ENCODE measurements at regions not wholly inside any gene's neighbourhood (a gene's known extent, or its start where the extent isn't known, plus 50 kb on each side); places are given as distances from the start of the nearest gene placed in this dataset.

DNA sequence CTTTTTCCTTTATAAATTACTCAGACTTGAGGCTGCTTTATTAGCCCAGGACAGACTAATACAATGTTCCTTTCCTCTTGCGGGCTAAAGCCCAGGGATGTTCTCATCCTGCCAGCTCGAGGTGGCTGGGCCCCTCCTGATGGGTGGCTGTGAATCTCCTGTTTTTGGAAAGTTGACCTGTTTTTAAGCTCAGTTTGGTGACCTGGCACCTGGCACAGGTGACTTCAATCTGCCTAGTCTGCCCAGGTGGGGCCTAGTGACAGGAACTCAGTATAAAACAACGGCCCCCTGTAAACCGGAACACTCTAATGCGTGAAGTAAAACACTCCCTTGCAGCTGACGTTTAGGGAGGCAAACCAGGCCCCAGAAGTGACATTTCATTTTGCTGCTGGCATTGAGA, 92.7 kb upstream of the SNTG2 start:
- DNase-seq: no peak

DNA sequence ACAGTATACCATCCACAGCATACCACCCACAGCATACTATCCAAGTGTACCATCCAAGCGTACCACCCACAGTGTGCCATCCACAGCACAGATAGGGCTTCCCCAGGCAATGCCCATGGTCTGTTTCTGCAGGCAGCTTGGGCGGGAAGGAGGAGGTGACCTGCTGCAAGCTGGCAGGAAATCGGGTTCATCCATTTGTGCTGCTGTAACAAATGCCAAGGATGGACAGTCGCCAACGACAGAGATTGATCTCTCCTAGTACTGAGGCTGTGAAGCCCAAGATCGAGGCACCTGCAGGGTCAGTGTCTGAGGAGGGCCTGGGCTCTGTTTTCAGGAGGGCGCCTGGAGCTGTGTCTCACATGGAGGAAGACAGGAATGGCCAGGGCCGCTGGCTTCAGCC, 93.6 kb upstream of the SNTG2 start:
- DNase-seq: no peak

DNA sequence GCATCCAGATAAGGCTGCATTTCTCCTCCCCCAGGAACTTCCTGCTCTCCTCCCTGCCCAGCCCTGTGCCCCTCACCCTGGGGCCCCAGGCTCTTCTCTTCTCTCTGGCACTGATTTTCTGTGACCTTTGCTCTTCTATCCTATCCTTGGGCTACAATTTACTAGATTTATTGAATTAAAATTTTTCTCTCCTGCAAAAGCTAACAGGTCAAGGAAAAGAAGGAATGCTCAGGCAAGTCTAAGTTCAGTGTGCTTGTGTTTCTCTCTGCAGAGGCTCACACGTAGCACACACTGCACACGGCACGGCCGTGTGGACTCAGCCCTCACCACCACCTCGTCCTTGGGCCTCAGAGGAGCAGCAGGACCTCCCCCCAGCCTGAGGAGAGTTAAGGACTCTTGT, 94.2 kb upstream of the SNTG2 start:
- DNase-seq: no peak

DNA sequence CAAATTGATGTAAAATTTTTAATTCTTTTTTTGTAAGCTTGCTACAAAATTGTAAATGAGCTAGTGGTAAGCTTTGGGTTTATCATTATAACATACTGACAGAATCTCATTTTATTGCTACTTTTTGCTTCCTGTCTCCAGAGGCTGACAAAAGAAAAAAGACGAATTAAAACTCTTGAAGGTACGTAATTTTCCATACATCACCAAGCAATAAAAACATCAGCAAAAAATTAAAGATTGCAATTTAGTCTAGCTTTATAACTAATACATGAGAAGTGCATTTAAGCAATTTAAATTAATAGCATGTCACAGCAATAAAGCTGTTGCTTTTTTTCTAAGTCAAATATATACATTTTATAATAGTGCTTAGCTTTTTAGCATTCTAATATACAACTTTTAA, 94.6 kb upstream of the SNTG2 start:
- DNase-seq: no peak

DNA sequence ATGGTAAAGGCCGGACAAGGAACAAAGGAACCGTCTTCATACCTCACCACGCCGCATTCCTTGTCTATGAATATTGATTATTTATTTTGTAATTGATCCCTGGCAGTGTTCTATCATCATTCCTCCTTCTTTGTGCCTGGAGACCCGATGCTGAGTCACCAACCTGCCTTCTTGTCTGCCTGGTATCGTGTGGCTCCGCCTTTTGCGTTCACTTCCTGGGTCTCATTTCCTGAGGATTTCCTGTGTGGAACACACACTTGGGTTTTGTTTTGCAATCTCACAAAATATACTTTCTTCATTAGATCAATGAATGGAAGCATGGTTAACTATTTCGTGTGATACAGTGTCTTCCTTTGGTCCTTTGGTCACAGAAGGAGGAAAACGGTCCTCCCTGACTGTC, 95.5 kb upstream of the SNTG2 start:
- DNase-seq: no peak

DNA sequence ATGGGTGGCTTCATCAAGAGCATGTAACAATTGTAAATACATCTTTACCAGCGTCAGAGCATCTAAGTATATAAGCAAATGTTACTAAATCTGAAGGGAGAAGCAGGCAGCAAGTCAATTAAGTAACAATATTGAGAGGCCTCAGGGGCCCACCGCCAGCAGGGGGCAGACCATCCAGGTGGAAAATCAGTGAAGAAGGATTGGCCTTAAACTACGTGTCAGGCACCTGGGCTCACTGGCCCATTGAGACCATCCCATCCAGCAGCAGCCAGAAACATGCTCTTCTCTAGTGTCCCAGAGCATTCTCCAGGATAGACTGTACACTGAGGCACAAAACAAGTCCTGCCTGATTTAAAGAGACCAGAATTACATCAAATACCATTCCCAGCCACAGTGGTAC, 96.2 kb upstream of the SNTG2 start:
- no peak for DNase-seq

DNA sequence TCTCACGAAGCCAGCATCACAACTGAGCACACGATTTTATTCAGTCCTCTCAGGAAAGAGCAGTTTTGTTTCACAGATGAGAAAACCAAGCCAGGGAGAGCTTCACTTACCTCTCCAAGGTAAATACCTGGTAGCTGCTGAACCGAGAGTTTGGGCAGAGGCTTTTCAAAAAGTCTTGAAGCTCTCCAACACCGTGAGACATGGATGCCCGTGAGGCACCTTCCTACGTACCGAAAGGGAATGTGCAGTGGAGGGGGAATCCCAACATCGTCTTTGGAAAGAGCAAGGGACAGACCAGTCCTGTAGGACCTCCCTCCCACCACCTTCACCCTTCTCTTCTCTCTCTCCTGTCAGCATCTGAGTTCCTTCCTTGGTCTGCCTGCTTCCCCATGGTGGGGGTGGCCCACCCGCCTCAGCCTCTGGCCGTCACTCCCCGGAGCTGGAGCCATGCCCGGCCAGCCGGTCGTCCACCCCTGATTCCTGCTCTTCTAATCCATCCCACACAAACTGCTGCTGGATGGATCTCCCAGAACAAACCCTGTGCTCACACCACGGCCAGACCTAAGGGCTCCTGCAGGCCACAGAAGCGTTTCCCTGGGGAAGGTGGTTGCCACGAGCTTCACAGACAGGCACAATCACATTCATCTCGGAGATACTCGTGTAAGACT, 97.3 kb upstream of the SNTG2 start:
- no peak for DNase-seq

DNA sequence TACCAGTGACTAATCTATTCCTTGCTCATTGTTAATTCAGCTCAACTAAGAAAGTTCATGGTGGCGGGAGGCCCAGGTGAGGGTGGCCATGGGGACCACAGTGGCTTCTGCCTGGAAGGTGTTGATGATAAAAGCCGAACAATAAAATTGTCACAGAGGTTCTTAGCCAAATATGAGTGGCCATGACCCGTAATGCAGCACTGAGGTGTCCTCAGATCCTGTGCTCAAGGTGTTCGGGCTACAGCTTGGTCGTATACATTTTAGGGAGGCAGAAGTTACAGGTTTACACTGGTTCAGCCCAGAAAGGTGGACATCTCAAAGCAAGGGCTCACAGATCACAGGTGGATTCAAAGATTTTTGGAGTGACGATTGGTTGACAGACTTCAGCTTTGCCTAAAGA, 98.5 kb upstream of the SNTG2 start:
- no peak for DNase-seq

DNA sequence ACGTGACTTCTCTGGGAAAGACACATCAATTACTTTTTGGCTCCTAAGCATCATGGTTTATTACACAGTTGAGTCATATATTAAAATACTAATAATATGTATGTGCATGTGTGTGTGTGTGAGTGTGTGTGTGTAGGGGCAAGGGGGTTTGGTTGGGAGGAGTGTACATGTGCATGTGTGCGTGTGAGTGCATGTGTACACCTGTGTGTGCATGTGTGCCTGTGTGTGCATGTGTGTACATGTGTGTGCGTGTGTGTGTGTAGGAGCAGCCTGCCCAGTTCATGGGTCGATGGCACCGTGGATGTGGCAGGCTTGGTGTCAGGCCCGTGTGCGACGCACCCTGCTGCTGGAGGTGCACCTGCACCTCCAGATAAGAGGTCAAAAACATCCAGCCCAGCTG, 99.0 kb upstream of the SNTG2 start:
- no peak for DNase-seq

DNA sequence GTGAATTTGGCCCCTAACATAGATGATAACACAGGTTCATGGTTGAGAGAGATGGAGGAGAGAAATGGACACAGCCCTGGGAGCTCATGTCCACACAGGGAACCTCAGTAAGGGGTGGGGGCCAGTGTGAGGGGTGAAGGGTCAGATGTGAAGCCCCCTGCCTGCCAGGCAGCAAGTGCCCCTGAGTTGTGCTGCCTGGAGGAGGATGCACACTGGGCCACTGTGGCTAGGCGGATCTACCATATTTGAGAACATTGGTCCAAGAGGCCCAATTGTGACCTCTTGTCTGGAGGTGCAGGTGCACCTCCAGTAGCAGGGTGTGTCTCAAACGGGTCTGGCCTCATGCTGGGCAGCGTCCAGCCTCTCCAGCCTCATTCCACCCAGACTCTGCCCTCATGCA, 99.6 kb upstream of the SNTG2 start:
- no peak for DNase-seq

DNA sequence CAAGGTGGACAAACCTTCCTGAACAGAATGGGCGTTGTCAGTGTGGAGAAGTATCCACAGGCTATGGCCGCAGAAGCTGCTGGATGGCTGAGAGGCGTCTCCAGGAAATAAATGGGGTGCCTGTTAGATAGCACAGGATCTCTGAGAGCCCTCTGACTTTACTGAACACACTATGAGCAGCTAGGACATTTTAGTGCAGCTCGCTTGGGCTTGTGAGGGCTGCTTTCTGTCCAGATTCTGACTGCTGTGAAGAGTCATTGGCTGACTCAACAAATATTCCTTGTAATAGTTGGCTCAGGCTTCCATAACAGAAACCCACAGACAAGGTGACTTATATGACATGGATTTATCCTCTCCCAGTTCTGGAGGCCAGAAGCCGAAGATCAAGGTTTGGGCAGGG, 100.2 kb upstream of the SNTG2 start:
- no peak for DNase-seq

DNA sequence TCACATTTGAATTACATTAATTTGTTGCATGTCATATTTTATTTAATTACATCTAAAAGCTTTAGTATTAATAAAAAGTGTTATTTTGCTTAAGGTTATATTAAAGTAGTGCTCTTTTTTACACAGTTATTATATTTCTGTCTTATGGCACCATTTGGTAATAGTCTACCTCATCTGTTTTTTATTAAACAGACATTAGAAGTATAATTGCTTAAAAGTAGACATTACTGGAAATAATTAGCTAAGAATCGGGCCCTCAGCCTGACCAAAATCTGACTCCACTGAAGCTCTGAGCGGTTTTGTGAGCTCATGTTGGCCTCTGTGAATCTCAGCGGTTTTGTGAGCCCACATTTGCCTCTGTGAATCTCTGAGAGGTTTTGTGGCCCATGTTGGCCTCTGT, 102.5 kb upstream of the SNTG2 start:
- no peak for DNase-seq

DNA sequence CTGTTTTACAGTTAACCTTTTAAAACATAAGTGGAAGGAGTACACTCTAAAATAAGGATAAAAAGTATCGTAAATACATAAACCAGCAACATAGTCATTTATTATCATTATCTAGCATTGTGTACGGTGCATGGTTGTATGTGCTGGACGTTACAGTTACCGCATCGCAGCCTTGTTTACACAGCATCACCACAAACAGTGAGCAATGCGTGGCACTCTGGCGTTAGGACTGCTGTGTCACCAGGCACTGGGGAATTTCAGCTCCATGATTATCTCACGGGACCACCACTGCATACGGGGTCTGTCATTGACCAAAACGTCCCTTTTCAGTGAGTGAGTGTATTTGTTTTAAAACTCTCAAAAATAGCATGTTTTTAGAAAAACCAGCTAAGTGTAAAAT, 103.0 kb upstream of the SNTG2 start:
- DNase-seq: no peak

DNA sequence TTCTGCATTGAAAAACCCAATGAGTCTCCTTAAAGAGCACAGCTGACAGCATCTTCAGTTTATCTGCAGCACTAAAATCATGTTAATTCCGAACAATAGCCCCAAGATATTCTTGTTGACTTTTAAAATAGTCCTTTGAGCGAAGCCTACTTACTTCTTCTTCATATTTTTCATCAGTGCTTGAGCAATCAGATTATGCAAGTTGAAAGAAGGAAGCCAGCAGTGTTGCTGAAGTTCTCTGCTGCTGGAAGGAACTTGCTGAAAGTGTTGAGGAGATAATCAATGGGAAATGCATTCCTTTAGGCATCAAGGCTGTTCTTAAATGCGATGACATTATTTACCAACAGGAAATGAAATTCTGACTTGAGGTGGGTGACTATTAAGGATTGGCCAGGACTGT, 105.9 kb upstream of the SNTG2 start:
- no peak for DNase-seq

DNA sequence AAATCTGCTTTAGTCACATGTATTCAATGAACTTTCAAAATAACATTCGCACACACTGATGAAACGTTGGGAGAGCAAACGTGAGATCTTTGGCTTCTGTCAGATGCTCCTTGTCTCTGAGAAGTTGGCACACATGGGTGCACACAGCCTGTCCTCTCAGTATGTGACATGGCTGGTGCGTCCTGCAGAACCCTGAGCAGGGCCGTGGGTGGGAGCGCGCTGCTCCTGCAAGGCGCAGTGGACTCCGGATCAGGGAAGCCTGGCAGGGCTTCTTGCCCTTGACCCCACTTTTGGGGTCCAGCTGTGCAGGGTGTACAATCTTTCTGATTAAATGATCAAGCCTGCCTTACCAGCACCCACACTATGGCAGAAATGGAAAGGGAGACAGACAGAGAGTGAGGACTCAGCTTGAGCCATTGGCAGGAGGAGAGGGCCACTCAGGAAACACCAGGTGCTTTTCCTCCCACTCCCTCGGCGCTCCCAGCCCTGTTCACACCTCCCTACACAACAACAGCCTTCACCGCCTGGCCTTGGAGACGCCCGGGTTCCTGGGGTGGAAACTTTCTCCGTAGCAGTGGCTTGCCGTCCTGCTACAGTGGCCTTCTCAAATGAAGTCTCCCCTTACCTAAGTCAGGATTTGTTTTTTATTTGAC, 108.4 kb upstream of the SNTG2 start:
- no peak for DNase-seq

DNA sequence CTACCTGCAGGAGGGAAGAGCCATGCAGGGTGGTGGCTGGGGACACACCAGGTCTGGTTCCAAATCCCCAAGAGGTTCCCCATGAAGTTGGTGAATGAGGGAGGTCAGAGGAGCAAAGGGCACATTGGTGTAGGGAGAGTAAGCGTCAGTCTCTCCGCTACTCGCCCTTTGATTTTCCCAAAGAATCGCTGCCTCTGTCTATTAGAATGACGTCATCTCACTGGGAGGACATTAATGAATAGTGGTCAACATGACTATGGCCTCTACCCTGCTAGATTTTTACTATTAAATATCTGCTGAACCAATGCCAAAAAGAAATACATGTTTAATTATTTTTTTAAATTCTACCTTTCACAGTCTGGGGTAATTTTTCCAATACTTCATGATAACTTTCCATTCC, 109.6 kb upstream of the SNTG2 start:
- no peak for DNase-seq

DNA sequence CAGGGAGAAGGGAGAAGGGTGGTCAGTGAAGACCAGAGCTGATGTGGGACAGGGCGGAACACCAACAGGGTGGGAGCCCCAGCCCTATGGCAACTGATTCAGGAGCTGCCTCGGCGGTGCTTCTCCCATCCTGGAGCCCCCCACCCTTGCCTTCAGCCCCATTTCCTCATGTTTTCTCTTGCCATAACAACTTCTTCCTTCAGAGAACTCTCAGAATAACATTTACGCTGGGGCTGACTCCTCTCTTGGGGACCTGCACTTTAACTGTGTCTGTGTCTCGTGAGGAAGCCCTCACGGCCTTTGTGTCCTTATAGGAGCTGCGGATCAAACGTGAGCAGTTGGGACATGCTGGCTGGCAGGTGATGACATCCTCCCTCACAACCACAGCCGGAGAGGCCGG, 116.4 kb upstream of the SNTG2 start:
- DNase-seq: no peak

DNA sequence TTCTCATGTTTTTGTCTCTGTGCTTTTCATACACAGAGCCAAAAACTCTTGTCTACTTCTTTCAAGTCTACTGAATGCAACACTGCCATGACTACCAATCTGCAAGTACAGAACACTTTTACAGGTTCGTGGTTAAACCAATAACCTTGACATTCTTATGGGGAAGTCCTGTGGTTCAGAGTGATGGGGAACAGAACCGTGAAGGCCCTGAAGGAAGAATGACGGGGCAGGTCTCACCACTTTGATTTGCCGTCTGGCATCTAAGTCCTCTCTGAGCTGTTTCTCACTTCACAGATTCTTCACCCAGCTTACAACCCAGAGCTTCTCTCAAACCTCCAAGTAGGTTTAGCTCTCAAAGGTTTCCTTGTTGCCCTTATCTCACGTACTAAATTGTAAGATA, 117.5 kb upstream of the SNTG2 start:
- no peak for DNase-seq

DNA sequence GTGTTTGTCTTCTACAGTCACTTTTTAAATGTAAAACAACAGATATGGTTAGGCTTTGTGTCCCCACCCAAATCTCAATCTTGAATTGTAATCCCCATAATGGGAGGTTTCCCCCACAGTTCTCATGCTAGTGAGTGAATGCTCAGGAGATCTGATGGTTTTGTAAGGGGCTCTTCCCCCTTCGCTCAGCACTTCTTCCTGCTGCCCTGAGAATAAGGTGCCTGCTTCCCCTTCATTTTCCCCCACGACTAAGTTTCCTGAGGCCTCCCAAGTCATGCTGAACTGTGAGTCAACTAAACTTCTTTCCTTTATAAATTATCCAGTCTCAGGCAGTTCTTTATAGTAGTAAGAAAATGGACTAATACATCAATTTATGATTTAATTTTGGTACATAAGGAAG, 118.0 kb upstream of the SNTG2 start:
- no peak for DNase-seq

DNA sequence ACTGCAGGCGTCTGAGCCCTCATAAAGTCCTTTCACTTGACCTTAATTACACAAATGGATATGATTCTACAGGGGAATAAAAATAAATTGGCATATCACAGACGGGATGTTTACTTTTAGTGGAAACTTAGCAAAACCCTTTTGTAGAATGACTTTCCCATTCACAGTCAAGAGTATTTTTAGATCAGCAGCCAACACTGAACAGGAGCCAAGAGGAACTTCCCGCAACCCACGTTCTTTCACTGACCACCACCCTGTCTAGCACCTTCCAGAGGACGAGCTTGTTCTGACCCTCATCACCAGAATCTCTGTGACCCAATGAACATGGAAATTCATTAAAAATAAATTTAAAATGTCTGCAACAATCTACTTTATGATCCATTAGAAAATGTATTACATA, 119.0 kb upstream of the SNTG2 start:
- DNase-seq: no peak

DNA sequence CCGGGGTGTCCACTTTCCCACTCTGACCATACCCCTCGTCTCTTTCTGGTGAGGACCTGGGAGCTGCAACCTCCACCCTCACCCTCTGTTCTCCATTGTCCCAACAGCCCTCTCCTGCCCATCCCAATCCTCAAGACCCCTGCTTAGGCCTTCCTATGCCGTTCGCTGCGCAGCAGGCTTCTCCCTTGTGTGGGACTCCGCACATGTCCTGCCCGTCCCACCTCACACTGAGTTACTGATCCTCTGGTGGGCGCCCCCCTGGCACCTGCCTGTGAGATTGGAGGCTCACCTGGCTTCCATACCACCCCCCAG, 119.5 kb upstream of the SNTG2 start:
- no peak for DNase-seq

DNA sequence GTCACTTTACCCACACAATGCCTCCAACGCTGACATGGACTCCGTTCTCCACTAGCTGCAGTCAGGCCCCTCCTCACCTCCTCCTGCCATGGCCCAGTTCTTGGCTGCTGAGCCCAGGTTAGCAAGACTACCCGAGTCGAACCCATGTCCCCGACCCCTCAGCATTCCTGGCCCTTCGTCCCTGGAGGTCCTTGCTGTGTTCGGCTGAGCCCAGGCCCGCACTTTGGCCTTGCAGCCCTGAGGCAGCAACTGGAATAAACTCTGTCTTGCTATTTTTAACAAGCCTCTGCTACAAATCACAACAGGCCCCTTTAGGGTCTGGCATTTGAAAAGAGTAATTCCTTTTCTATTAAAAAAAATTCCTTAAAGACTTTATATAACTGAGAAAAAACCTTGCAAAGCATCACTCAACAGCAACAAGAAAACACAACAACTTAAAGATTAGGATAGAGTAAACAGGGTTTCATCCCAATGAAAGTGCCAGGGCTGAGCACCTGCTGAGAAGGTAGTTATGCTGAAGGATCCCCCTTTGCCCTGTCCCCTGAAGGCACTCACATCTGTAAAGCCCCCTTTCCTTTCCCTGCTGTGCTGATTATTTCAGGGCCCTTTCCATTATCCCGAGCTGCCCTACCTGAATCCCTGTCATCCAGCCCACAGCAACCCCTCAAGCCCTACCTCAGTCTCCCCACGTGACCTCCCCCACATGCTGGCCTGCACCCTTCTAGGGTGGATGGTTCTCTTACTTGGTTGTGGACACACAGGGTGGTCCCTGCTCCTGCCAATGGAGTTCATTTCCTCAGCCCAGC, 120.0 kb upstream of the SNTG2 start:
- DNase-seq: no peak

DNA sequence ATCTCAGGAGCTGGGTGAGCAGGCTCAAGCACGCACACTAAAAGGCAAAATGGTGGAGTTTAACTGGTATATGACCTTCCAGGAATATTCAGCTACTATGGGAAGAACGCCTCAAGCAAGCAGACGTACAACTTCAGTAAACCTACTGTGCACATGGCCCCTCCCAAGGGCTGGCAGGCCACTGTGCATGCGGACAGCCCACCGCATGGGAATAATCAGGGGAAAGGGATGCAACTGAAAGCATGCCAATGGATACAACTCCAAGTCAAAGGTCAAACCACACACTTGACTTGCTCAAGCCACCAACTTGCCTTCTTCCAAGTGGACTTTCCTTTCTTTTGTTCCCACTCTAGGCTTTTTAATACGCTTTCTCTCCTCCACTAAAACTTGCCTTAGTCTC, 121.6 kb upstream of the SNTG2 start:
- DNase-seq: no peak

DNA sequence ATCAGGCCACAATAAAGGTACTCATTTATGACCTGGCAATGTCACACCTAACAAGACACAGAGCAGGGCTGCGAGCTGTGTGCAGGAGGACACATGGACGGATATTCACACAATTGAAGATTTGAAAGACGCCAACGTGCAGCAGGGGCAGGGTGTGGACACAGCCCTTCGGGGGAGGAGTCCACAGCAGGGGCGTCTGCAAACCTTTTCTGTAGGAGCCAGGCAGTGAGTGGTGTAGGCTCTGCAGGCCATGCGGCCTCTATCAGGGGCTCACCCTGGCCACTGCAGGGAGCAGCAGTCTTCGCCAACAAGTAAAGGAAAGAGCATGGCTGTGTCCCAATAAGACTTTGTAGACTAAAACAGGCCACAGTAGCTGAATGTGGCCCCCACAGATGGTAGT, 125.7 kb upstream of the SNTG2 start:
- no peak for DNase-seq

DNA sequence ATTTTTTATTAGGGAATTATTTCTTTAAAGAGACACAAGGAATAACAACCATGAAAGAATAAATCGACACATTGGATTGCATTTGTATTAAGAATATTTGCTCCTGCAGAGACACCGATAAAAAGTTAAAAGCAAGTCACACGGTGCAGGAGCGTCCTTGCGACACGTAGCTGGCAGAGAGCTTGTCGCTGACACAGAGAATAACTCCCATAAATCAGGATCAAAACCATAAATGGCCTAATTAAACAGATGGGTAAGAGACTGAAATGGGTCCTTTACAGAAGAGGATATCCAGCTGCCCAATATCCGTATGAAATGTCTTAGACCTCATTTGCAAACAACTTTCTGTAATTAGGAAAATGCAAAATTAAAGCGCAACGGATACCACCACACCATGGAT, 126.1 kb upstream of the SNTG2 start:
- DNase-seq: no peak
